ENCODE measurements at regions not wholly inside any gene's neighbourhood (a gene's known extent, or its start where the extent isn't known, plus 50 kb on each side); places are given as distances from the start of the nearest gene placed in this dataset.
A peak's percentile ranks its signal among the peaks of the same experiment; 100 is the strongest.
"Not testable (repeated sequence)": the region's sequence is repeated elsewhere in the genome, so short reads cannot be mapped to it uniquely, and the experiment has no call there.

DNA sequence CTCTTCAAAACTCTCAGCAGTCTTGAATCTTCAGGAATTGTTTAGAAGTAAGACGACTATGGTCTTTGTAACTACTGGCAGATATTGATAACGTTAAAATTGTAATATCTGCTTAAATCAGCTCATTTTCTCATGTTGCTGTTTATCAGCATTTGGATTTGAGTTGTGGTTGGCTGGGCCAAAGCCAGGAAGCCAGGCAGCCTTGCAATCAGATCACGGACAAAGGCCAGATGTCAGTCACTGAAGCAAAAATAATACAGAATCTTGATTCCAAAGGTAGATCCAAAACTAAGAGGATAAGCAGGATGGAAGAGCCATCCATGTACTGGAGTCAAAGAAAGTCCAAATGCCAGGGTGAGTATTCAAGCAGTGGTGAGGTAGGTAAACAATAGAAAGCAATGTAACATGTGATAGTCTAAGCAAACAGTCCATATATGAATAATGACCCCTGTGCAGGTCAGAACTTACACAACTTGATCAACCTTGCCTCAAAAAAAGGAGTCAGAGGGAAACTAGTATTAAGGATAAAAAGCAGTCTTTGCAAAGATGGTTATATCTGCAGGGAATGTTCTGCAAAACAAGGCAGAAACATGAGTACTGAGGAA, 95.8 kb upstream of the RAP1B start:
- DNase-seq: no peak

DNA sequence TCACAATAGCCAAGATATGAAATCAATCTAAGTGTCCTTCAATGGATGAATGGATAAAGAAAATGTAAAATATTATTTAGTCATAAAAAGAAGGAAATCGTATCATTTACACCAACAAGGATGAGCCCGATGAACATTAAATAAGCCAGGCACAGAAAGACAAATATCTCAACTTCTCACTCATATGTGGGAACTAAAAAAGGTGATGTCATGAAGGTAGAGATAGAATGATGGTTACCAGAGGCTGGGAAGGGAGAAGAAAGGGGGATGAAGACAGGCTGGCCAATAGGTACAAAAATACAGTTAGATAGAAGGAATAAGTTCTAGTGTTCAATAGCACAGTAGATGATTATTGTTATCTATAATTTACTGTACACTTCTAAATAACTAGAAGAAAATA, 94.9 kb upstream of the RAP1B start:
- DNase-seq: no peak

DNA sequence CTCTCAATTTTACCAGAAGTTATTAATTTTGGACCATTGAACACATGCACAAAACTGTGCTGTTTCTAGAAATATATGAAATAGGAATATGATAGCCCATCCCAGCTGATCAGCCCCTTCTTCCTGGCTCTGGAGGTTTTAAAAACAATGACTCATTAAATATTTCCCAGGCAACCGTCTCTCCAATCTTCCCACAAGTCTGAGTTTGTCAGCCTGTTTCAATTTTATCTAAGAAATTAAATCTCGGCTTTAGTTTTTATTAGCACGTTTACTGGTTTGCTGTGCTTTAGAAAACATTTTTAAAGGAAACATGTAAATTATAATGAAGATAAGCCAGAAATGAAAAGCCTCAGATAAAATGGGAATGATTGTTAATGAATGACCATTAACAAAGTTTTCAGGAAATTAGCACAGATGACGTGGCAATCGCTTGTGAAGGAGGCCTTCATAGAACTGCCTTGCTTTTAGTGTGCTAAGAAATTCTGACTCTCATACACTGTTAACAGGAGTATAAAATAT, 89.3 kb upstream of the RAP1B start:
- no peak for DNase-seq

DNA sequence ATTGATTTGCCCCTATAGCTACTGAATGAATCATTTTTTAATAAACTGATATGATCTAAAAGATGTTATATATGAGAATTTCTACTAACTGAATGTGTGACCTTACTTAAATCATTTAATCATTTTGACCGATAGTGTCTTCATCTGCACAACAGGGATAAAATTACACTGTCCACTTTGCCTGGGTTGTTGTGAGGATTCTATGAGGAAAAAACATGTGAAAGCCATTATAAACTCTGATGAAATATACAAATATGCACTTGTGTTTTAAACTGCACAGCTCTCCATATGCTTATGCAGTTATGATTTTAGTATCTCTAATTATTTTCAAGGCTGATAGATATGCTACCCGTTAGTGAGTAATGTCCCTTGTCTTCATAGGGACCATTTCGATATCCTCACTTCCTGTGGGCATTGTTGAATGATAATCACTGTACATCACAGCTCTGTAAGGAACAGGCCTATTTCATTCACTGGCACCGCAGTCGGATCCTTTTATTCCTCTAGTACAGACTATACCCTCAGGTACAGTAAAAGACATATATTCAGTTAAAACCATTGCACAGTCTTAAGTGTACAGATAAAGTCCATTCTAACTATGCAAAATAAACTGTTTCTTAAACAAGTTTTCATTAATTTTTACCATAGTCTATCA, 88.7 kb upstream of the RAP1B start:
- no peak for DNase-seq

DNA sequence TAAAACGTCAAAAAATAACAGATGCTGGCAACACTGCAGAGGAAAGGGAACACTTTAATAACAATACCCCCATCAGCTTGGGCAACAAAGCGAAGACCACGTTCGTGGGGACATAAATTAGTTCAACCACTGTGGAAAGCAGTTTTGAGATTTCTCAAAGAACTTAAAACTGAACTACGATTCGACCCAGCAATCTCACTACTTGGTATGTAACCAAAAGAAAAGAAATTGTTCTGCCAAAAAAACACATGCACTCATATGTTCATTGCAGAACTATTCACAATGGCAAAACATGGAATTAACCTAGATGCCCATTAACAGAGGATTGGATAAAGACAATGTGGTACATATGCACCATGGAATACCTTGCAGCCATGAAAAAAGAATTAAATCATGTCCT, 81.2 kb upstream of the RAP1B start:
- no peak for DNase-seq

DNA sequence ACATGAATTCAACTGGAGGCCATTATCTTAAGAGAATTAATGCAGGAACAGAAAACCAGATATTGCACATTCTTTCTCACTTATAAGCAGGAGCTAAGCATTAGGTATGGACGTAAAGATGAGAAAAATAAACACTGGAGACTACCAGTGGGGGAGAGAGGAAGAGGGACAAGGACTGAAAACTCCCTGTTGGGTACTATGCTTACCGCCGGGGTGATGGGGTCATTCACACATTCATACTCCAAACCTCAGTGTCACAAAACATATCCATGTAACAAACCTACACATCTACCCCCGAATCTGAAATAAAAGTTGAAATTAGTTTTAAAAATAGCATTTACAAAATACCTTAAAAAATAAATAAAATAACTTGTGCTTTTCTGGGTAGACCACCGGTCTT, 80.8 kb upstream of the RAP1B start:
- no peak for DNase-seq

DNA sequence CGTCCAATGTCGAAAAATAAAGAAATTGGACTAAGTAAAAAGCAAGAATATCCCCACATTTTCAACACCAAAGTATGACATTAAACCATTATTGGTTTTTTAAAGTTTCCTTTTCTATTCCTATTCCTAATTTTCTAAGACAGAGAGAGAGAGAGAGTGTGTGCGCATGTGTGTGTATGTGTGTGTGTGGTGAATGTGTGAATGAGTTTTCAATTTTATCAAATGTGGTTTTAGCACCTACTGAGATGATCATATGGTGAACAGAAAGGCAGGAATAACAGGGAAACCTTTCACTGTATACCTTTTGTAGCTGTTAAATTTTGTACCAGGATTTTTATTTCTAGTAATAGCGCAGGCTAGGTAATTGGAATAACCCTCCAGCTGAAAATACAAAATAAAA, 80.4 kb upstream of the RAP1B start:
- DNase-seq: no peak

DNA sequence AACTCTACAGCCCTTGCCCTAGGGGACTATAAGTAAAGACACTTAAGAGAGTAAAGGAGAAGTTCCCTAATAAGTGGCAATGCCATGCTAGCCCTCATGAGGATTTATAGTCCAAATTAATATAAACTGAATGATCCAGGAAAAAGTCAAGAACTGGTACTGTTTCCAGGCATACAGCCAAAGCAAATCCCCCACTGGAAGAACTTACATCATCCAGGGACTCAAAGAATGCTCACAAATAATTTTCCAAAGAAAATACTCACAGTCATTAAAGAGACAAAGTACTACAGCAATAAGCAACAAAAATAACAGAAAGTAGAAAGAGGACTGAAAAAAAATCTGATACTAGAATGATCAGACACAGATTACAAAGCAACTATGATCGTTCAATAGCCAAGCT, 79.7 kb upstream of the RAP1B start:
- DNase-seq: no peak

DNA sequence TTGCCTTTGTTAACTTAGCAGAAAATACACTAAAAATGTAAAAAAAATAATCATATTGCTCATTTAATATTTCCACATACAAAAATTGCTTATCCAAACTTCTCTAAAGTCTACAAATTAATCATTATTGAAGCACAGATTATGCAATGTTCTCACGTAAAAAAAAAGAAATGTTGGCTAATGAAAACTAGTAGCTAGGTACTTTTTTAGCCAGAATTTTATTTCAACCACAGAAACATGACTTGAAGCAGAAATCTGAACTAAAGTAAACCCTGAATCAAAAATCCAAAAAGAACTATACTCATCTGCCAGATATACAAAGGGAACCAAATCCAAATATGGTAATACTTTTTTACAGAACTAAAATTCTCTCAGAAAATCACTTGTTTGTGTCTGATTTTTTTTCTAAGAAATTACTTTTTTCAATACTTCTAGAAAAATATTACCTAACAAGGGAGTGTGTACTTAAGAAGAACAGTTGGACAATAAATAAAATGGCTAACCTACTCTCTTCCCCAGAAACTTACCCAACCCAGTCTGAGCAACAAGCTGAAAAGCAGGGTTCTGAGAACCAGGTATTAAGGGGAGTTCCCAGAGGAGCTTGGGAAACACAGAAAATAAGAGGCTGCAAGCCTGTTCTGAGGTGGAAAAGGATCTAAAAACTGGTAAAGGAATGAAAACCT, 78.4 kb upstream of the RAP1B start:
- no peak for DNase-seq

DNA sequence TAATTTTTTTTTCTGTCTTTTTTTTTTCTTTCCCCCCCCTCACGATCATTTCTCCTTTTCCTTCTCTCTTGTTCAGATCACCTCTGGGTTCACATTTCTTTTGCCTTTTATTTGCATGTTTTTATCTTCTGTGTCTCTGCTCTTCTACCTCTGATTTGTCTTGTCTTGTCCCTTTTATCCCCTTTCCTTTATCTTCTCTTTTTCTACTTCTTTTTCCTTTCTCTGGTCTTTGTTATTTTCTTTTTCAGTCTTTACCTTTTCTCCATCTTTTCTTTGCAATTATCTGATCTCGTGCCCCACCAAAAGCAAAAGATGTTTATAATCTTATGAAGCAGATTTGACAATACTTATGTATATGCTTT, 77.8 kb upstream of the RAP1B start:
- no peak for DNase-seq

DNA sequence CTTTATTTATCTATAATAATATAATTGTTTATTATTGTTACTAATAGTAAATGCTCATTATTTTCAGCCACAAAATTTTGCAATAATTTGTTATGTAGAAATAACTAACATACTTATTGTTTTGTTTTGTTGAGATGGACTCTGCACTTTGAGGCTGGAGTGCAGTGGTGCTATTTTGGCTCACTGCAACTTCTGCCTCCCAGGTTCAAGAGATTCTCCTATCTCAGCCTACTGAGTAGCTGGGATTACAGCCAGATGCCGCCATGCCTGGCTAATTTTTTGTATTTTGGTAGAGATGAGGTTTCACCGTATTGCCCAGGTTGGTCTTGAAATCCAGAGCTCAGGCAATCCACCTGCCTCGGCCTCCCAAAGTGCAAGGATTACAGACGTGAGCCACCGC, 76.6 kb upstream of the RAP1B start:
- DNase-seq: no peak

DNA sequence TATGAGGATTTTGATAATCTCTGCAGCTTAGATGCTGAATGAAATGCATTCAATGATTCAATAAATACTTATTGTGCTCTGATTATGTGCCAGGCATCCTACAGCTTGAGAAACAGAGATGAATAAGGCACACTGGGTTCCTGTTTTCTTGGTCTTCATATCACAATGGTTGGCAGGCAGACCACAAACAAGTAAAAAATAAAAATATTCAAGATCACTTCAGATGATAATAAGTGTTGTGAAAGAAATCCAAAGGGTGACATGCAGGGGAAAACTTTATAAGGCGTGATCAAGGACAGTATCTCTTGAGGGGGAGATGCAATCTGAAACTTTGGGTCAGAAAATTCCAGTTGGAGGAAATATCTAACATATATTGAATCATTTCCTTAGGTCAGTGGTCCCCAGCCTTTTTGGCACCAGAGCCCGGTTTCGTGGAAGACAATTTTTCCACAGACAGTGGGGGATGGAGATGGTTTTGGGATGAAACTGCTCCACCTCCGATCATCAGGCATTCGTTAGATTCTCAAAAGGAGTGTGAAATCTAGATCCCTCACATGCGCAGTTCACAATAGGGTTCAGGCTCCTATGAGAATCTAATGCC, 73.7 kb upstream of the RAP1B start:
- no peak for DNase-seq

DNA sequence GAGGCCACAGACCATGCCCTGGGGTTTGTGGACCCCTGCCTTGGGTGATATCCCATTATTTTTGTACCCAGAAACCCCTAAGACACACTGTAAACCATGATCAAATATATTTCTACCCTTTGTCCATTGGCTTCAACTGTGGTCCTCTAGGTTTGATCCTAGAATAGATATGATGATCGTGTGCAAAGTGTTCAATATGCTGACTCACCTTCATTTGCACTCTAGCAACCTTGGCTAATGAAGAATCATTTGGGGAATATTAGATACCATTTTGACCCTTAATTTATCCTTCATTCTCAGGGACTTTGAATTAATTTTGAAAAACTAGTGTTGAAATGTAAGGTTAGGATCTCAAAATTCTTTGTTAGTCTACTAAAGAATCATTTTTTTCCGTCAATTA, 73.1 kb upstream of the RAP1B start:
- no peak for DNase-seq

DNA sequence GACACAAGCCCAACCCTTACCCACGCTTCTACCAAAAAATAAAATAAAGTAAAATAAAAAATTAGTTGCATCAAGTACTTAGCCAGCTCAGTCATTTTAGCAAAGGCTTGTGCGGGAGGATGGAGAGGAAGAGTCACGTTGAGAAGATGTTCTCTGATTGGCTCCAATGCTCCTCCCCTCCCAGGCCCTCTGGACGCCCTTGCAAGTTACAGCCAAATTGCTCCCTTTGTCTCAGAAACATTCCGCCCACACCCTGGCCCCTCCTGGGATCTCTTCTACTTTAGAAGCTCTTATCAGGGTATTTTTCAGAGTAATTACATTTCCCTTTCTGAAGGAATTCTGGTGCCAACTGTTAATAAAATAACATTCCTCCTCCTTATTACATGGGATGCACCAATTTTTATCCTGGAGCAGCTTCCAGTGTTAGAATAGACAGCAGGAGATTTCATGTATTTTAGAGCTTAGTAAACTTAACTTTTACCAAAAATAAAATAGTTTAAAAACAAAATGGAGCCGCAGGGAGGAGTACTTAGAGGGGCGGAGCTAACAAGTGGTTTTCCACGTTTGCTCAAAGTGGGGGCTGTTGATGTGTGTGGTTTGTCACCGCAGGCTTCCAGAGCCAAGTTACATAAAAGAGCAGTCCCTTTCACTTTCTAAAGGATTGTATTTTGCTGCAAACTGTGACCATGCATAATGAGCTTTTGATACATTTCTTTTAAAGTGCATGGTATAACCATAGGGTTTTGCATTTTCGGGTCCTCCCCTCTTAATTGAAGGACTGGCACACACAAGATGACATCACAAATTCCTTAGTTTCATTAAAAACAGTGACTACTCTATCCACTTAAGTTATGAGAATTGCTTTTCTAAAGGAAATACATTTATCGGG, 71.7 kb upstream of the RAP1B start:
- DNase-seq: peak; percentile 78

DNA sequence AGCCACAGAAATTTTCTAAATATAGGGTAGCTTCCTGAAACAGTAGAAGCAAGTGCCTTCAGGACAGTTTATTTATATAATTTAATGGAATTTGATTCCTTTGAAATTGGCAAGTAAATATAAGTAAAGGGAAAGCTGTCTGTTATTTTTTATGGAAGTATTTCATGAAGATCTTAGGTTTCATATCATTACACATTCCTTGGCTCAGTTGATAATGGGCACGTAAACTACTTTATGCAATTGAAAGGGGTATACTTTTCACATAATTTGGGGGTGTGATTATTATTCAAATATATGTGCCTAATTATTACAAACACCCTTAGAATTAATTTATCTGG, 71.1 kb upstream of the RAP1B start:
- no peak for DNase-seq

DNA sequence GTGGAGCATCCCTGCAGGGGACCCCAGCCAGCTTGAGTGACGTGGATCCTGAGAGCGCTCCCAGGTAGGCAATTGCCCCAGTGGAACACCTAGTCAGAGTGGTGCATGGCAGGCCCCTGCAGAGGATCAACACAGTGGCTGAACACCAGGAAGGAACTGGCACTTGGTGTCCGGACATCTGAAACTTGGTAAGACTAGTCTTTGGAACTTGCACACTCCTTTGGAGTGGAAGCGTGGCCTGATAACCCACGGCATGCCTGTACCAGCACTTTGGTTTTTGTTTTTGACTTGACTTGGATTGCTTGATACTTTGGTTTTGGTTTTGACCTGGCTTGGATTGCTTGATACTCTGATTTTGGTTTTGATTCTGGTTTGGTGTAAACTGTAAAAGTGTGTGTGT, 69.9 kb upstream of the RAP1B start:
- not testable (repeated sequence) for DNase-seq

DNA sequence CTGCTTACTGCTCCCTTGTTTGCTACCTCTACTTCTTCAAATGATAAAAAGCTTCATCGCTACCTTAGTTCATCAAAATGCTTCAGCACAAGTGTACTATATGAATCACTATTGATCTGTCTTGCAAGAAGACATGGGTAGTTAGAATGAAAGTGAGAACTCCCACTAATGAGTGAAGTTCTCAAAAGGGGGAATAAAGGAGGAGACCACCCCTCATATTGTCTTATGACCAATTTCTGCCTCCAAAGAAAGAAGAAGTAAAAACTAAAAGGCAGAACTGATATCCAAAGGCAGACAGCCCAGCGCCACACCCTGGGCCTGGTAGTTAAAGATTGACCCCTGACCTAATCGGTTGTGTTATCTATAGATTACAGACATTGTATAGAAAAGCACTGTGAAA, 63.4 kb upstream of the RAP1B start:
- DNase-seq: not testable (repeated sequence)

DNA sequence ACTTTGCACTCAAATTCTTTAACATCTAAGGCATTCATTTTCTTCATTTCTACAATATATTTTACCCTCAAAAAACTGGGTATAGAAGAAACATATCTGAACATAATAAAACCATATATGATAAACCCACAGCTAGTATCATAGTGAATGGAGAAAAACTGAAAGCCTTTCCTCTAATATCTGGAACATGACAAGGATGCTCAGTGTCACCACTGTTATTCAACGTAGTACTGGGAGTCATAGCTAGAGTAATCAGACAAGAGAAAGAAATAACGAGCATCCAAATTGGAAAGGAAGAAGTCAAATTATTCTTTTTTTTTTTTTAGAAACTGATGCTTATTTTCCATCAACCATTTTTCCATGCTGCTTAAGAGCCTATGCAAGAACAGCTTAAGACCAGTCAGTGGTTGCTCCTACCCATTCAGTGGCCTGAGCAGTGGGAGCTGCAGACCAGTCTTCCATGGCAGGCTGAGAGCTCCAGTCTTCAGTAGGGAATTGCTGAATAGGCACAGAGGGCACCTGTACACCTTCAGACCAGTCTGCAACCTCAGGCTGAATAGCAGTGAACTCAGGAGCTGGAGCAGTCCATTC, 58.0 kb upstream of the RAP1B start:
- not testable (repeated sequence) for DNase-seq

DNA sequence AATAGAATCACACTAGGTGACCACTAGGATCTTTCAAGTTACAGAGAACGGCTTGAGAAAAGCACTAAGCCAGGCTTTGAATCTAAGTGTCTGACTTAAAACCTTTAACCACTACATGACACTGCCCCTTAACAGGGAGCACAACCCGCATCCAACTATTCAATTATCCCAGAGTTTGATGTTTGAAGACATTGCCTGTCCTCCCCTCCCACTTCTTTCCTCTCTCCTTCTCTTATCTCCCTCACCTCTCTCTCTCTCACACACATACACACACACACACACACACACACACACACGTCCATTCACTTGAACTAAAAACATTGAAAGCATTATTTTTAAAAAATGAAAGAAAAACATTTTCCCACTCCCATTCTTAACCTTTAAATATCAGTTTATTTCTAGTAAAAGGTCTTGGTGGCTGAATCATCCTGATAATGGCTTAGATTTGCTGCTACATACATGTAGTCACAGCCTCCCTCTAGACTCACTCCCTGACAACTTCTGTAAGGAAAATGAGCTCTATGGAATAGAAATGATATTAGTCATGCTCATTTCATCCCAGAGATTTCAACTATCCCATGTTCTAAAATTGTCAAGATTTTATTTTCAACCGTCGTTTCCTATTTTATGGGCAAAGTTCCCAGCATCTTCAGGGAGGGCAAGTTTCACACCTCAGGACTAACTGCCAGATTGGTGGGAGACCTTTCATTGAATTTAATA, 53.5 kb upstream of the RAP1B start:
- DNase-seq: no peak

DNA sequence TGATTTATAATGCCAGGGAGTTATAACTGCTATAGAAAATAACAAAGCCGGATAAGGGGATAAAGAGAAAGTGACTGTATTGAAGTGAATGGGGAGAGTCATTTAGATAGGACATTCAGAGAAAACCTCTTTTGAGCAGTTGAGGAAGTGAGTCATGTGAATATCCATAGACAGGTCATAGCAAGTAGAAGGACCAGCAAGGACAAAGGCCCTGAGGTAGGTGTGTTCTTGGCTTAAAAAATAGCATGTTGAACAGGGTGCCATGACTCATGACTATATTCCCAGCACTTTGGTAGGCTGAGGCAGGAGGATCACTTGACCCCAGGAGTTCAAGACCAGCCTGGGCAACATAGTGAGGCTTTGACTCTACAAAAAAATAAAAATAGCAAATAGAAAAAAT, 51.5 kb upstream of the RAP1B start:
- DNase-seq: no peak

DNA sequence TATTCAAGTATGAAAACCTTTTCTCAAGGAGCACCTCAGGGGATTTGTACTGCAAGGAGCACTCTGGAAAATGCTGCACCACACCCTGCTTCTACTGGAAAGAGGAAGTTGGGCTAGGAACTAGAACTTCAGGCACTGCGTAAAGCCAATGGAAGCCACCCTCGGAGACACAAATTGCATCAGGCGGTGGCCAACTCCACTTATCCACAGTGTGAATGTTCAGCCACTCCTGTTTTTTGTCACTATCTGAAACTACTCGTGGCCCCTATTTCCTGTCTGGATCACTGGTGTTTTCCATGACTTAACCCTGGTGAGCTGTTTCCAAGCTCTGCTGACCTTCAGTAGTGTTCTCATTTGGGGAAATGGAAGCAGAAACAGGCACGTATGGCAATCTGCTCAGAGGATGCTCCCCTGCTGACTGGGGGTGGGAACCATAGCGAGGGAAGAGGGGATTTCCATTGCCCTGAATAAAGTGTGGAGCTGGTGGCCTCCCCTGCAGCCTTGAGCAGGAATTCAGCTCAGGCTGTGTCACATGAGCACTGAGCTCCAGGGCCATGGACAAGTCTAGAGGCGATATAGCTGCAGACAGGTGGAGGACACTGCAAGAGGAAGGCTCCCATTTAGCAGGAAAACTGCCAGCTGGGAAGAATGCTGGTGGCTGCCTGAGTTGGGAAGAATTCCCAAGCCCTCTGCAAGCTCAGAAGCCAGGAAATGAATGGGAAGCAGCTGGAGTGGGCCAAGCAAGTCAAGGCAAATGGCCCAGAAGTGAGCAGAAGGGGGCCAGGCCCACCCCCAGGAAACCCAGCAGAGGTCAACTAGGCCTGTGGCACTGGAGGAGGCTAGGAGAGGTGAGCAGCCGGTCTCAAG, 50.5 kb upstream of the RAP1B start:
- peak; percentile 8 for DNase-seq

All from CD4-positive, alpha-beta T cell treated with Interleukin-21 for 1 hour (primary cell).